ENCODE measurements at regions not wholly inside any gene's neighbourhood (a gene's known extent, or its start where the extent isn't known, plus 50 kb on each side); places are given as distances from the start of the nearest gene placed in this dataset.
A peak's percentile ranks its signal among the peaks of the same experiment; 100 is the strongest.

GRCh38 chr10:33423154-33423529 lies 88.7 kb upstream of the NRP1 start:
- Histone ChIP-seq H3K27ac (no peak overlapping the region), H3K36me3 (no peaks in the 10 kb centered on the region), H3K27me3 (no peaks in the 10 kb centered on the region), H3K4me3 (no peak overlapping the region), H3K4me1 (peaks cover 0 to 6% of the 10 kb centered on the region in 2 donors), H3K9me3 (no peaks in the 10 kb centered on the region)
- no peak for DNase-seq (ENCODE audit: low spot score)
- no peak for TF ChIP-seq CTCF (IDR thresholded peaks at IDR 0.05)

DNA sequence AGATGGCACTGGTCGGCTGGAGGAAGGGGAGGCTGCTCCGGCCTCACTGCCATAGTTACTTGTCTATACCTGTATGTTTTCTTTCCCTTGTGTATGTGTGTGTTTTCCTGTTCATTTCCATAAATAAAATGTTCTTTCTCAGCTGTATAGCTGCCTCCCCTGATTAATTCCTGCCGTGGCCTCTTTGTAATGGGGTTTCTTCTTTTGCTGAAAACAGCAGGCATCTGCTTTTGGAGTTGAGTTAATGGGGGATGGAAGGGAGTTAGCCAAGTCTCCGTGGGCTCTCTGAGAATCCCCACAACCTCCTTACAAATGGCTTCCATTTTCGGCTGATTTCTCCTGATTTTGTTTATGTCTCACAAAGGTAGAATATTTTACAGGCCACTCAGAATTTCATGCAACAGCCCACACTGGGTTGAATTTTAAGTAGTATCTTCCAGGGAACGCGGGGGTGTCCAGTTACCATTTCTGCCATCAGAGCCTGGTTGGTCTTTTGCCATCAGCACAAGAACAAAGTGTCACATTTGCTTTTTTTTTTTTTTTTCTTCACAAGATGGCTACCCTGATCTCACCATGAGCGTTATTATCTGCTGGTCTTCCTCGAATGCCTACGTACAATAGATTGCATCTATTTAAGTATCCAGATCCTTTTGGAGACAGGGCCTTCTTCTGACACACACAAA lies 88.1 kb upstream of the NRP1 start:
- TF ChIP-seq CTCF (IDR thresholded peaks at IDR 0.05): no peak
- H3K27ac ChIP-seq: no peak overlapping the region
- H3K4me3 ChIP-seq: no peak overlapping the region
- H3K4me1 ChIP-seq: peaks cover 0 to 6% of the 10 kb centered on the region in 2 donors
- no peaks in the 10 kb centered on the region for H3K27me3 ChIP-seq
- no peaks in the 10 kb centered on the region for H3K9me3 ChIP-seq
- DNase-seq (ENCODE audit: low spot score): no peak
- no peaks in the 10 kb centered on the region for H3K36me3 ChIP-seq

DNA sequence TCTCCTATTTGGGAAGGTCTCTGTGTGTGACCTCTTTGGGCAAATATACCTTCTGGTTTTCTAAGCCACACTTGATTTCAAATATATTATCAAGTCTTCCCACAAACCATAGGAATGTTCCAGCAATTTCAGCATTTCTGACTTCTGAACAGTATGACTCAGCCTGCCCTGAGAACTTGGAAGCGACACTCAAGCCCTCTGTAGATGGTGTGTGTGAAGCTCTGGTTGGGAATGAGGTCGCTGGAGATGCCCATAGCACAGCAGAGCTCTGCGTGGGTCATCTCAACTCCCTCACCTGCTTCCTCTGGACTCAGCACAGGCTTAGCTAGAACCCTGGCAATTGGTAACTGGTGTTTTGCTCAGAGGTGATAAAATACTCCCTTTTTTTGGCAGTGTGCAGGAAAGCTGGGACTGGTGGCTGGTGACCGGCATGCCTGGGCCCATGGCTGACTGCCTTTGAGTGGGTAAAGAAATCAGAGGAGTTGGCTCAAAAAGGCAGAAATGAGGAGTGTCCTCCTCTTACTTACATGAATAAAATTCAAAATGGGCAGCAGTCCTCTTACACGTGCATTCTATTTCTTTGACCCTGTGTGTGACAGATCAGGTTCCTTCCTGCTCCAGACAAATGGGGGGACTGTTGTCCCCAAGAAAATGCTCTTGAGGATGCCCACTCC lies 87.5 kb upstream of the NRP1 start:
- Histone ChIP-seq H3K4me1 (peaks cover 0 to 6% of the 10 kb centered on the region in 2 donors), H3K9me3 (no peaks in the 10 kb centered on the region), H3K27ac (no peak overlapping the region), H3K27me3 (no peaks in the 10 kb centered on the region), H3K36me3 (no peaks in the 10 kb centered on the region), H3K4me3 (no peak overlapping the region)
- DNase-seq (ENCODE audit: low spot score): peak; percentile 72
- no peak for TF ChIP-seq CTCF (IDR thresholded peaks at IDR 0.05)

GRCh38 chr10:33419311-33419710 lies 84.8 kb upstream of the NRP1 start:
- H3K27ac ChIP-seq: no peak overlapping the region
- no peak overlapping the region for H3K4me3 ChIP-seq
- H3K27me3 ChIP-seq: no peaks in the 10 kb centered on the region
- H3K4me1 ChIP-seq: peaks cover 0 to 6% of the 10 kb centered on the region in 2 donors
- H3K36me3 ChIP-seq: no peaks in the 10 kb centered on the region
- TF ChIP-seq CTCF (IDR thresholded peaks at IDR 0.05): no peak
- no peak for DNase-seq (ENCODE audit: low spot score)
- H3K9me3 ChIP-seq: no peaks in the 10 kb centered on the region

- no peak for DNase-seq (ENCODE audit: low spot score)
- no peak overlapping the region for H3K4me3 ChIP-seq
- no peak overlapping the region for H3K27ac ChIP-seq
- no peak for TF ChIP-seq CTCF (IDR thresholded peaks at IDR 0.05)
- H3K4me1 ChIP-seq: peaks cover 0 to 7% of the 10 kb centered on the region in 2 donors
- H3K36me3 ChIP-seq: no peaks in the 10 kb centered on the region
- H3K9me3 ChIP-seq: no peaks in the 10 kb centered on the region
- H3K27me3 ChIP-seq: no peaks in the 10 kb centered on the region
Measured at GRCh38 chr10:33418301-33418700, 83.8 kb upstream of the NRP1 start.

Data from right atrium auricular region (tissue), 2 donors.